CD14-positive monocyte (primary cell): ENCODE measurements at regions not wholly inside any gene's neighbourhood (a gene's known extent, or its start where the extent isn't known, plus 50 kb on each side); places are given as distances from the start of the nearest gene placed in this dataset.

Source experiments
- DNase-seq, 3 donors: peaks; one replicate each; pipeline ENCODE4 v3.0.0-alpha.2; 2011 to 2022
- H2AFZ ChIP-seq: 2 replicates; pipeline ENCODE4 v1.6.0; 2012; ENCODE audit warnings: mild to moderate bottlenecking, low read depth, low read length, inconsistent platforms; ENCODE audit not compliant: insufficient read depth, poor library complexity, severe bottlenecking
- H3K27ac ChIP-seq, 2 donors: 1 replicate in 1 of 2; 2 replicates in 1 of 2; pipeline ENCODE4 v1.5.1; 2012 to 2013; ENCODE audit warnings: low read length in 2 of 2, control low read depth in 1 of 2, inconsistent platforms in 1 of 2, low read depth in 1 of 2, mild to moderate bottlenecking in 1 of 2
- H3K27me3 ChIP-seq, 2 donors: one replicate each; pipeline versions ENCODE4 v1.6.0 to v1.6.1; 2011 to 2013; ENCODE audit warnings: low read length in 2 of 2; ENCODE audit not compliant: control insufficient read depth in 2 of 2, insufficient read depth in 2 of 2
- H3K36me3 ChIP-seq, 2 donors: replicated peaks in 1 of 2; 1 replicate in 1 of 2; 2 replicates in 1 of 2; pipeline versions ENCODE4 v1.5.1 to v1.6.1; 2012 to 2013; ENCODE audit warnings: low read length in 2 of 2, control low read depth in 1 of 2, inconsistent platforms in 1 of 2, mild to moderate bottlenecking in 1 of 2; ENCODE audit not compliant: insufficient read depth in 2 of 2, control insufficient read depth in 1 of 2
- H3K4me1 ChIP-seq, 2 donors: 1 replicate in 1 of 2; 2 replicates in 1 of 2; pipeline versions ENCODE4 v1.5.1 to v1.6.1; 2012 to 2013; ENCODE audit warnings: low read length in 2 of 2, control low read depth in 1 of 2, inconsistent platforms in 1 of 2, mild to moderate bottlenecking in 1 of 2, moderate library complexity in 1 of 2; ENCODE audit not compliant: insufficient read depth in 2 of 2, control insufficient read depth in 1 of 2
- H3K4me2 ChIP-seq: replicated peaks from 2 replicates; pipeline ENCODE3; 2012; ENCODE audit warnings: low read length, moderate library complexity, mild to moderate bottlenecking; ENCODE audit not compliant: poor library complexity, severe bottlenecking; ENCODE audit errors: extremely low read depth
- H3K4me3 ChIP-seq, 3 experiments: fragments of 200-600 bp in 1 of 3; sonication (generic) in 1 of 3; replicated peaks in 1 of 3; 1 replicate in 2 of 3; 2 replicates in 1 of 3; pipeline ENCODE4 v1.5.1; 2011 to 2013; ENCODE audit warnings: low read length in 3 of 3, mild to moderate bottlenecking in 3 of 3, control low read depth in 2 of 3, low read depth in 2 of 3, inconsistent platforms in 1 of 3, moderate library complexity in 1 of 3
- H3K79me2 ChIP-seq: 2 replicates; pipeline ENCODE4 v1.6.0; 2012; ENCODE audit warnings: mild to moderate bottlenecking, control low read depth, inconsistent platforms, low read length, moderate library complexity; ENCODE audit not compliant: insufficient read depth
- H3K9ac ChIP-seq: 2 replicates; pipeline ENCODE4 v1.6.0; 2017; ENCODE audit warnings: low read length, mild to moderate bottlenecking; ENCODE audit not compliant: insufficient read depth, poor library complexity, severe bottlenecking
- H3K9me3 ChIP-seq, 2 donors: replicated peaks in 1 of 2; 1 replicate in 1 of 2; 2 replicates in 1 of 2; pipeline versions ENCODE4 v1.5.1 to v1.6.1; 2012 to 2013; ENCODE audit warnings: low read length in 2 of 2, control low read depth in 1 of 2; ENCODE audit not compliant: control insufficient read depth in 1 of 2, insufficient read depth in 1 of 2
- H4K20me1 ChIP-seq: 2 replicates; pipeline ENCODE4 v1.6.0; 2012; ENCODE audit warnings: mild to moderate bottlenecking, low read length, control low read depth, moderate library complexity; ENCODE audit not compliant: insufficient read depth
- H3K27ac Mint-ChIP-seq, 7 donors: one replicate each; pipeline ENCODE4 v1.8.0; 2020; ENCODE audit warnings: mild to moderate bottlenecking in 7 of 7, mixed read lengths in 7 of 7, moderate library complexity in 6 of 7, inconsistent platforms in 2 of 7
- H3K27me3 Mint-ChIP-seq, 3 donors: one replicate each; pipeline ENCODE4 v1.8.0; 2021 to 2022; ENCODE audit warnings: low read depth in 3 of 3, mild to moderate bottlenecking in 3 of 3, mixed read lengths in 3 of 3, moderate library complexity in 3 of 3, inconsistent platforms in 1 of 3
- H3K36me3 Mint-ChIP-seq, 2 donors: one replicate each; pipeline ENCODE4 v1.8.0; 2020; ENCODE audit warnings: mixed read lengths in 2 of 2, inconsistent platforms in 1 of 2, mild to moderate bottlenecking in 1 of 2
- H3K4me1 Mint-ChIP-seq: one replicate; pipeline ENCODE4 v1.8.0; 2020; ENCODE audit warnings: mild to moderate bottlenecking, mixed read lengths
- H3K4me3 Mint-ChIP-seq, 2 donors: one replicate each; pipeline ENCODE4 v1.8.0; 2020; ENCODE audit warnings: mild to moderate bottlenecking in 2 of 2, mixed read lengths in 2 of 2, moderate library complexity in 1 of 2
- H3K9me3 Mint-ChIP-seq, 7 donors: one replicate each; pipeline ENCODE4 v1.8.0; 2020 to 2022; ENCODE audit warnings: mixed read lengths in 7 of 7, mild to moderate bottlenecking in 6 of 7, moderate library complexity in 6 of 7, inconsistent platforms in 2 of 7
- WGBS: methylation state at CpG from one replicate; pipeline ENCODE4 v1.1.5; 2013; ENCODE audit warnings: missing lambda C conversion rate; ENCODE audit not compliant: insufficient coverage; 5-methylcytosine and 5-hydroxymethylcytosine counted together
- intact Hi-C, 2 donors: fragments of 100-400 bp; cut with micrococcal nuclease; formaldehyde crosslinking; loops; one replicate each; pipeline versions ENCODE4 v1.15.0 to v1.15.1; 2023
- TF ChIP-seq, protein P1 (sequence below): fragments of 200-600 bp; IDR thresholded peaks from one replicate; pipeline ENCODE4 v1.8.0; 2022; ENCODE audit warnings: antibody characterized with exemption, mild to moderate bottlenecking

DNA sequence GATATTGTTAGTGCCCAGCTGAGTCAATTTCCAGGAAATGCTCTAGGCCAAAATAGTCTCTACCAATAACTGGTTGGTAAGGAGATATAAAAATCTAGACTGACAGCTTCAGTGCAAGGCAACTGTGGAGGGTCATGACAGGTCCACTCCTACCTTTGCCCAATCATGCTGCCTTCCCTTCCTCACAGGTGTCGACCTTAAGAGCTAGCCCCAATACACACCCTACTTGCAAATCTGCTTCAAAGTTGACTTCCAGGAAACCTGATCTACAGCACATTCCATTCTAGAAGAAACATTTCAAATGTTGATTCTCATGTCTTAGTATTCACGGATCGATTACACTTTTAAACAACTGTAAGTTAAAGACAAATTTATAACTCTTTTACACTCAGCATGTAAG lies 1455.5 kb downstream of the TECRL start:
- WGBS: 83% methylated on average over 3 of the region's 3 CpGs
- no peak overlapping the region for H3K4me2 ChIP-seq
- intact Hi-C loops: no loop called here

DNA sequence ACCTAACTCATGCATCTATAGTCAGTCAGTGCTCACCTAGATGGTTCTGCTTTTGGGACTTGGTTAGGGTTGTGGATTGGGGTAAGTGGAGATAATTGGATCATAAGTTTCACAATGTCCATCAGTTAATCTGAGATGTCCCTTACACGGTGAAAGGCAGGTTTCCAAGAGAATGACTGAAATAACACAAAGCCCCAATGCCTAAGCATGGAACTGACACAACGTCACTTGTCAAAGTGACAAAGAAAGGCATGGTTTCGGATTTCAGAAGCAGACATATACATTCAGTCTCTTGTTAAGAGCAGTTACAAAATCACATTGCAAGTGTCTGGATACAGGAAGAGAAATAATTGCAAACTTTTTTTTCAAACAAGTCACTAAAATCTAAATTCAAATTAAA lies 1456.9 kb downstream of the TECRL start:
- Histone ChIP-seq H3K4me3 (no peak overlapping the region), H3K4me2 (no peak overlapping the region), H3K27me3 (no peaks in the 10 kb centered on the region), H3K79me2 (no peaks in the 10 kb centered on the region), H3K4me1 (no peaks in the 10 kb centered on the region), H3K9ac (no peak overlapping the region), H3K36me3 (no peaks in the 10 kb centered on the region), H4K20me1 (no peaks in the 10 kb centered on the region), H3K9me3 (peaks cover 0 to 4% of the 10 kb centered on the region in 2 donors), H3K27ac (no peak overlapping the region), H2AFZ (no peak overlapping the region)
- Mint-ChIP-seq H3K4me3 (no peak overlapping the region), H3K9me3 (peaks cover 0 to 4% (median 0%) of the 10 kb centered on the region in 7 donors), H3K27ac (no peak overlapping the region), H3K4me1 (no peaks in the 10 kb centered on the region), H3K36me3 (no peaks in the 10 kb centered on the region), H3K27me3 (no peaks in the 10 kb centered on the region)
- 80% methylated on average over 3 of the region's 3 CpGs for WGBS
- DNase-seq: no peak
- intact Hi-C loops: no loop called here
- TF ChIP-seq, protein P1, sequence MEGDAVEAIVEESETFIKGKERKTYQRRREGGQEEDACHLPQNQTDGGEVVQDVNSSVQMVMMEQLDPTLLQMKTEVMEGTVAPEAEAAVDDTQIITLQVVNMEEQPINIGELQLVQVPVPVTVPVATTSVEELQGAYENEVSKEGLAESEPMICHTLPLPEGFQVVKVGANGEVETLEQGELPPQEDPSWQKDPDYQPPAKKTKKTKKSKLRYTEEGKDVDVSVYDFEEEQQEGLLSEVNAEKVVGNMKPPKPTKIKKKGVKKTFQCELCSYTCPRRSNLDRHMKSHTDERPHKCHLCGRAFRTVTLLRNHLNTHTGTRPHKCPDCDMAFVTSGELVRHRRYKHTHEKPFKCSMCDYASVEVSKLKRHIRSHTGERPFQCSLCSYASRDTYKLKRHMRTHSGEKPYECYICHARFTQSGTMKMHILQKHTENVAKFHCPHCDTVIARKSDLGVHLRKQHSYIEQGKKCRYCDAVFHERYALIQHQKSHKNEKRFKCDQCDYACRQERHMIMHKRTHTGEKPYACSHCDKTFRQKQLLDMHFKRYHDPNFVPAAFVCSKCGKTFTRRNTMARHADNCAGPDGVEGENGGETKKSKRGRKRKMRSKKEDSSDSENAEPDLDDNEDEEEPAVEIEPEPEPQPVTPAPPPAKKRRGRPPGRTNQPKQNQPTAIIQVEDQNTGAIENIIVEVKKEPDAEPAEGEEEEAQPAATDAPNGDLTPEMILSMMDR: no peak

More for the DNA sequence above, 1455.5 kb downstream of the TECRL start:
- Histone ChIP-seq H4K20me1 (no peaks in the 10 kb centered on the region), H3K79me2 (no peaks in the 10 kb centered on the region), H3K9me3 (peaks cover 0 to 4% of the 10 kb centered on the region in 2 donors), H3K4me3 (no peak overlapping the region), H2AFZ (no peak overlapping the region), H3K9ac (no peak overlapping the region), H3K27me3 (no peaks in the 10 kb centered on the region), H3K4me1 (no peaks in the 10 kb centered on the region), H3K27ac (no peak overlapping the region), H3K36me3 (no peaks in the 10 kb centered on the region)
- no peaks in the 10 kb centered on the region for H3K4me1 Mint-ChIP-seq
- no peak for DNase-seq
- H3K27ac Mint-ChIP-seq: peak overlapping the region in 1 of 7 donors; percentile 0
- peaks cover 0 to 4% (median 0%) of the 10 kb centered on the region in 7 donors for H3K9me3 Mint-ChIP-seq
- TF ChIP-seq, protein P1: no peak
- no peaks in the 10 kb centered on the region for H3K36me3 Mint-ChIP-seq
- H3K27me3 Mint-ChIP-seq: no peaks in the 10 kb centered on the region
- H3K4me3 Mint-ChIP-seq: no peak overlapping the region
